ENCODE measurements at regions not wholly inside any gene's neighbourhood (a gene's known extent, or its start where the extent isn't known, plus 50 kb on each side); places are given as distances from the start of the nearest gene placed in this dataset.

GRCh38 chr7:152514771-152515105 lies 78.9 kb upstream of the KMT2C start:
- no peak overlapping the region for H3K4me3 ChIP-seq (ENCODE audit: low read depth, low read length)
- TF ChIP-seq CTCF (IDR thresholded peaks at IDR 0.05; ENCODE audit: insufficient read depth, low read depth, low read length, missing control alignments), result no peak
- DNase-seq (ENCODE audit: low read depth), result no peak

- DNase-seq (ENCODE audit: low read depth), result no peak
- no peak overlapping the region for H3K4me3 ChIP-seq (ENCODE audit: low read depth, low read length)
- no peak for TF ChIP-seq CTCF (IDR thresholded peaks at IDR 0.05; ENCODE audit: insufficient read depth, low read depth, low read length, missing control alignments)
These were observed 78.3 kb upstream of the KMT2C start for GRCh38 chr7:152513861-152514770.

GRCh38 chr7:152512706-152513105 lies 76.9 kb upstream of the KMT2C start:
- no peak for TF ChIP-seq CTCF (IDR thresholded peaks at IDR 0.05; ENCODE audit: insufficient read depth, low read depth, low read length, missing control alignments)
- peak; percentile 6 for DNase-seq (ENCODE audit: low read depth)
- H3K4me3 ChIP-seq (ENCODE audit: low read depth, low read length), result no peak overlapping the region

- no peak for TF ChIP-seq CTCF (IDR thresholded peaks at IDR 0.05; ENCODE audit: insufficient read depth, low read depth, low read length, missing control alignments)
- H3K4me3 ChIP-seq (ENCODE audit: low read depth, low read length), result no peak overlapping the region
- no peak for DNase-seq (ENCODE audit: low read depth)
These were observed 75.9 kb upstream of the KMT2C start for GRCh38 chr7:152511736-152512135.

- H3K4me3 ChIP-seq (ENCODE audit: low read depth, low read length), result no peak overlapping the region
- TF ChIP-seq CTCF (IDR thresholded peaks at IDR 0.05; ENCODE audit: insufficient read depth, low read depth, low read length, missing control alignments), result no peak
- no peak for DNase-seq (ENCODE audit: low read depth)
These were observed 72.9 kb upstream of the KMT2C start for GRCh38 chr7:152508701-152509100.

- DNase-seq (ENCODE audit: low read depth), result no peak
- no peak for TF ChIP-seq CTCF (IDR thresholded peaks at IDR 0.05; ENCODE audit: insufficient read depth, low read depth, low read length, missing control alignments)
These were observed 69.8 kb upstream of the KMT2C start for GRCh38 chr7:152505606-152506005.

GRCh38 chr7:152504816-152505215 lies 69.0 kb upstream of the KMT2C start:
- no peak overlapping the region for H3K4me3 ChIP-seq (ENCODE audit: low read depth, low read length)
- TF ChIP-seq CTCF (IDR thresholded peaks at IDR 0.05; ENCODE audit: insufficient read depth, low read depth, low read length, missing control alignments), result no peak
- no peak for DNase-seq (ENCODE audit: low read depth)

More at GRCh38 chr7:152505606-152506005, 69.8 kb upstream of the KMT2C start:
- no peak overlapping the region for H3K4me3 ChIP-seq (ENCODE audit: low read depth, low read length)
